ENCODE measurements at regions not wholly inside any gene's neighbourhood (a gene's known extent, or its start where the extent isn't known, plus 50 kb on each side); places are given as distances from the start of the nearest gene placed in this dataset.
A peak's percentile ranks its signal among the peaks of the same experiment; 100 is the strongest.

DNA sequence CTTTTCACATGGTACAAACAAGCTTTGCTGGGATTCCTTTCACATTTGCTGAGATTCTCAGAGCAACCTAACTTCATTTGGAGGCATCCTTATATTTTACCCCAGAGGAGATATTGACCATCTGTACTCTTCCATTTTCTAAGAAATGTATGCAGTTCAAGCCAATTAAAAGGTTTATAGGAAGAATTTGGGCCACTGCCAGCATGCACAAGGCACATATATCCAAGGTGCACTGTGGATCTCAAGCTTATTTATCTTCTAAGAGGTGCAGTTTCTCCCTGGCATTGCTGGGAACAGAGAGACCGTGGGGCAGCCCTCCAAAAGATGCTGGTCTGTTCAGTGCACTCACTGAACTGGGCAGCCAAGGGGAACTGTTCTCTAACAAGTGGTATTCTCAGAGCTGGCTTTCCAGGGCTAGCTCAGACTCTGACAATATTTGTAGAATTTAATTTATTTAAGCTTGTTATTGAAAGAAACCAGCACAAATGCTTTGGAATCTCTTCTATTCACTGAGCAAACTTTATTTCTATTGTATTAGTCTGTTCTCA lies 213.3 kb downstream of the TENT4A start:
- no peak for DNase-seq

DNA sequence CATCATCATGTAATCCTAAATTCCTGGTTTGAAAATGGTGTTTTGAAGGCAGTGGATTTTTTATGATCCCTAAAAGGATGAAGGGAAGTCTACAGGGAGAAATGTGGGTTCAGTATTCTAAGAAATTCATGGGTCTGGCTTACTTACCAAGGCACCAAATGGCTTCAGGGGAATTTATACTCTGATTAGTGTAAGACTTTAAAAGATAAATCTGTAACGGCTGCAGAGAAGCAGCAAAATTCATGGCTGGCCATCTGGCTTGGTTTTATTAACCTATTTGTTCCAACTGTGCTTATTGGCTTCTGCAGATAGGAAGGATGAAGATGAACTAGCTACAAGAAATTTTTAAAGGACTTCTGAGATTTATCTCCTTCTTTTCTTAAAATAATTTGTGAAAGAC lies 222.8 kb downstream of the TENT4A start:
- DNase-seq, result no peak

DNA sequence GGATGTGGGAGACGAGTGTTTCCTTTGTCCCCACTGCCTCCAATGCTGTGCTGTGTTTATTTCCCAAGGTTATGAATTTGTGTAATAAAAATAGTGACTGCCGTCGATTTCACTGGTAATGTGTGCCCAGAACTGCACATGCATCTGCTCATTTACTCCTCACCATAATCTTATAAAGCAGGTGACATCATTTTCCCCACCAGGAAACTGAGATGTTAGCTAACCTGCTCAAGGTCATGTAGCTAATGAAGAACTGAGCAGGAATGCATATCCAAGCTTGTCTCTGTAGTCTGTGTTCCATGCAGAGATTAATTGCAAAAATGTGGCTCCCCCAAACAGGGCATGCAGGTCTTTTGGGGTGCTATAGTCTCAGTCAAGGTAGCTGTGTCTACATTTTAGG lies 224.4 kb downstream of the TENT4A start:
- no peak for DNase-seq

DNA sequence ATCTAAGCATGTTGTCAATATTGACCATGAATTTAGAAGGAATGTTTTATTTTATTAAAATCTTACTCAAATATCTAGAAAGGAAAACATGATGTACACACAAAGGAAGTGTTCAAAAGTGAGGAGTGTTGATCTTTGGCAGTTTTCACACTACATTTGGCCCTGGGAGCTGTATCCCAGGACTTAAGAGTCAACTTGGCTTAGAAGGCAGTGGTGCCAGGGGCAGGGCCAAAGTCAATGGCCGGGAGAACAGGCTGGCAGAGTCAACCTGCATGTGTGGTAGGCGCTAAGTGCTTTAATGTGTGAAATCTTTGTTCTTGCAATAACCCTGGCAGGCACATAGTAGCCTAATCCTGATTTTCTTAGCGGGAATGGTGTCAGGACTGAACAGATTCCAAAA lies 228.4 kb downstream of the TENT4A start:
- no peak for DNase-seq

DNA sequence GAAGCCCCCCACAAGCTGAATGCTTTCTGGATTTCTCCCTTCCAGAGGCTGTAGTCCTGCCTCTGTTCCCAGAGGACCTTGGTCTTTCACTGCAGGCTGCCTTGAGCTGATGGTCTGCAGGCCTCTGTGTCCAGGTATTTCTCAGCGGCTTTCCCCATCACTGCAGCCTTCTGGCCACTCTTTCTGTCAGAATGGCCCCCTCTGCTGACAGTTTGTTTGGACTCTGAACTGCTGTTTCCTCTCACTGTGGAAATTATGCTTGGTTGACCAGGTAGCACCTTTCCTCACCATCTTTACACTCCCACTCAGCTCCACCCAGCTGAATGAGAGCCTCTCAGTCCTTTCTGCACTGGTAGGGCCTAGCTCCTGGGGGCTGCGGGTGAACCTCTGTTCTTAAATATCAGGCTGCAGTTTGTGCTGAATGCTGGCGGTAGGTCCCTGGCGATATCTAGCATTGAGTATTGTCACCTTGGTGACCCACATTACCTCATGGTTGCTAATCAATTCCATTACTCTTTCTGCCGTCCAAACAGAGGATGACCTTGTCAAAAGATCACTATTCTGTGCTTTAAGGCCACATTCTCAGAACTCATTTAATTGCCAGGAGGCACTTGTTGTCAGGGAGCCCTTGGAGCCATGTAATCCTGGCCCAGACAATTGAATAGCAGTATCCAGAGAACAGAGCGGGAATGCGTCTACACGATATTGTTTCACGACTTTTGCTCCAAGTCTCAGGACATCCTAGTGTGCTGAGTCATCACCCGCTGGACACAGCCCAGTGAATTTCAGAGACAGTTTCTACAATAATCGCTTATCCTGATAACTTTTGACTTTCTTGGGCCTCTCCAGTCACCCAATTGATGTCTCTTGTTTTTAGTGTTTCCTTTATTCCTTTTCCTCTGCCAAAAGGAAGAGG lies 230.2 kb downstream of the TENT4A start:
- DNase-seq, result peak in 2 of 14 donors; percentile 4 to 15

DNA sequence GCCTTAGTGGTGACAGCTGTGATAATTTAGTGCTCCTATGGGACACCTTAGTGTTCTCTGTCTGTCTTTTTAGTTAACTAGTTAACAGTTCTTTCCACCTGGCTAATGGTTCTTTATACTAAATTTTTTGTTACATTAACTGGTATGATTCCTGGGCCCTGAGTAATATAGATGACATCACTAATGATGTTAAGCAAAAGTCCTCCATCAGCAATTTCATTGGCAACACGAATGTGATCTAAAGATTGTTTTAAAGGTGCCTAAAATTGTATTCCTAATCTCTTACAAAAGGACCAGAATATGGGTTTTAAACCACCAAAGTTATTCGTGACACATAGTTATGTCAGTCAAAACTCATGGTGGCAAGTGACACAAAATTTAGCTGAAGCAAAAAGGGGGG lies 235.3 kb downstream of the TENT4A start:
- no peak for DNase-seq

DNA sequence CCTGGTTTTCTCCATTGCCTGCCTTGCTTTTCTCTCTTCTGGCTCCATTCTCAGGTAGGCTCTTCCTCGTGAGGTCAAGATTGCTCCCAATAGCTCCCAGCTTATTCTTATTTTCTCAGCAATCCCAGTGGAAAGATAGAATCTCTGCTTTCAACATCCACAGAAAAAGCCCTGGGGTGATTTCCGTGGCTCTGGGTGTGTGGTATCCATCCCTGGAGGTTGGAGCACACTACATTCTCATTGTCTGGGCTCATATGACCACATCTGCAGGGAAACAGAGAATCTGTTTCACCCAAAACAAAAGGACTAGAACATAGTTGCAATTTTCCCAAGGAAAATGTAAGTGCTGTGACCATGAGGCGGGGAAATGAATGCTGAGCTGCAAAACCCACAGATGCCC lies 236.0 kb downstream of the TENT4A start:
- no peak for DNase-seq

DNA sequence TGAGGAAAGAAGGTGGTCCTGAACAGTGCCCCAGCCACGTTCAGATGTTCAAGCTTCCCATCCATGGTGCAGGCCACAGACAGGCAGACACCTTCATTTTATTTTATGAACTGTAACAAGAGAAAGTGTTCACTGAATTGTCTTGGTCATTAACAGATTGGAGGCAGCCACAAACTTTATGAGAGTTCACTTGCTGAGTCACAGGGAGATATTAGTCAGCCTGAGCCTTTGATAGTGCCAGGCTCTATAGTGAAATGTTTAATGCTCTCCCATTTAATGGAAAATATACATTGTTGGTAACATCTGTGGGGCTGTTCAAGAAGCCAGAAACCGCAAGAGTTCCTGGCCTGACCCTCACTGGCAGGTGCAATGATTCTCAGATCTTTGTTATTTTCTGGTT lies 237.0 kb downstream of the TENT4A start:
- no peak for DNase-seq

DNA sequence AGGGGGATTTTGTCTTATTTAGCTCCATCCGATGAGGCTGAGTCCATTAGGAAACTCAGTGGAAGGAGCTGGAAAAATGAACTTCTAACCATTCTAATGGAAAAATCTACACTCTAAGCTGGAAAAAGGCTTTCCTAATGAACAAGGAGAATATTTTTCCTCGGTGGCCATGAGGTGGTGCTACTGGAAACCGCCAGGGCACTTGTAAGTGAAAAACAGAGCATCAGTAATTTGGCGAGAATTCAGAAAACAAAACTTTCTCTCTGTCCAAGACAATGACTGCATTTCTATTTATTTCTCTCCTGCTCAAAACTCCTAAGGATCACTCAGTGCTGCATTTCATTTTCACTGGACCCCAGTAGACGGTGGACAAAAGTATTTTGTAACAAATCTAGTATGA lies 237.6 kb downstream of the TENT4A start:
- no peak for DNase-seq

DNA sequence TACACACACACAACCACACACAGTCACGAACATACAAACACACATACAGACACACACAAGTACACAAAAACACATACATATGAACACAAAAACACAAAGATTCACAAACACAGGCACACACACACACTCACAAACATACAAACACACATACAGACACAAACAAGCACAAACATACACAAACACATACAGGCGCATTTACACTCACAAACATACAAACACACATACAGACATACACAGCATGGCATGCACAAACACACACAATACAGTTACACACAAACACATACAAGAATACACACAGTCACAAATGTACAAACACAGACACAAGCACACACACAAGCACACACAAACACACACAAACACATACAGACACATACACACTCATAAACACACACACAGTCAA lies 247.9 kb downstream of the TENT4A start:
- no peak for DNase-seq

DNA sequence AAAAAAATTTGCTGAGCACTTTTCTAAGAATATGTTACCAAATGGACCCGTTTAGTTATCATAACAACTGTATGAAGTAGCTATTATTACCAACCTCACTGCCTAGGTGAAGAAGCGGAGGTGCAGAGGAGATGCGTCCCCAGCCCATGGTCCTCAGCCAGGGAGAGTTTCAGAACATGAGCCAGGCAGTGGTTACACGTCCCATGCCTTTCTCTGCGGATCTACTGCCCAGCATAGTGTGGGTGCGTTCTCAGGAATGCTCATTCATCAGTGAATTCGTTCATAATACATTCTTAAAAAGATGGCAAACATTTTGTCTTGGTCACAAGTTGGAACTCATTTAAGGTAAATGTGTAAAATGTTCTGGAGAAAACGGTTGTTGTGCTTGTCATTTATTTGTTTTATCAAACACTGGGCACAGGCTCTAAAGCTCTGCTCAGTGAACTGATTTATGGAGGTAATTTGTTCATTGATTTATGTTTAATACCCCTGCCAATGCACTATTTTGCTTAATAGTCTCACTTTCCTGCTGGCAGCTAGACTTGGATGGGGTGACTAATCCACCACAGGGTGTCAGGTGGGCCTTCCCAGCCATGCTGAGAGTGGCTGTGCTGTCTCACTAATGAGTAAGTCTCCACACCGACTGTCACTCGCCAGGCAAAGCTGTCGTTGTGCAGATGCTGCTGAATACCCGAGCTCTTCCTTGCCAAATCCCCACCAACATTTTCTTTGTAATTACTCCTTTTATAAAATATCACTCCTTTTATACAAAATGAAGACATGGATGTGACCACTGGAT lies 248.8 kb downstream of the TENT4A start:
- DNase-seq, result peak in 1 of 14 donors; percentile 26

DNA sequence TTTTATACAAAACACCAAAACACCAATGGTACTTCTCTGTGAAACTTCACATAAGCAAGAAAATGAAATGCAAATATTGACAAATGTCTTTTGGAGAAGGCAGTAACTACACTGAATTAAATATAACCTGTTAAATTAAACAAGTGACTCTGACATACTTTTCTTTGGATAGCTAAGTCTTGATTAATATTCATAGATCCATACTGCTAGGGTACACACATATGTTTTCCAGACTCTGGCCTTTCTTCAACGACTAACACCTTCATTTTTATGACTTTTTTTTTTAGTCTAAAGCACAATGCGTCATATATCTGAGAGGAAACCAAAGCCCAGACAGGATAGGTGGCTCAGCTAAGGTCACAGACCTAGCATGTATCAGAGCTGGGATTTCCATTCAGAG lies 263.7 kb downstream of the TENT4A start:
- no peak for DNase-seq

DNA sequence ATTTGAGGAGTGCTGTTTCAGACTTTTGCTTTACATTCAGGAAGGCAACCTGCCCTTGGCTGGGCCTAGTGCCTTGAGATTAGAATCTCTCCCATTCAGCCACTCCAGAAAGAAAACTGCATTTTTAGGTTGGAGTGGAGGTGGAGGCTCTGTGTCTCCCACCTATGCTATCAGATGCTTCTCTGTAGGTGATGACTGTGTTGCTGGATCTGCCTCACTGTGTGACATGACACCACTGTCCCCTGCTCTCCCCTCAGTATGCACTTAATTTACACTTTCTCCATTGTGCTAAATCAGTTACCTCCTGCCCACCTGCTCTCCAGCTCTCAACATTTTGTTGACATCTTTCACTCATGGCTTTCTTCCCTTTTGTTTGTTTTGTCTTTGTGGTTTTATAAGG lies 265.8 kb downstream of the TENT4A start:
- no peak for DNase-seq

DNA sequence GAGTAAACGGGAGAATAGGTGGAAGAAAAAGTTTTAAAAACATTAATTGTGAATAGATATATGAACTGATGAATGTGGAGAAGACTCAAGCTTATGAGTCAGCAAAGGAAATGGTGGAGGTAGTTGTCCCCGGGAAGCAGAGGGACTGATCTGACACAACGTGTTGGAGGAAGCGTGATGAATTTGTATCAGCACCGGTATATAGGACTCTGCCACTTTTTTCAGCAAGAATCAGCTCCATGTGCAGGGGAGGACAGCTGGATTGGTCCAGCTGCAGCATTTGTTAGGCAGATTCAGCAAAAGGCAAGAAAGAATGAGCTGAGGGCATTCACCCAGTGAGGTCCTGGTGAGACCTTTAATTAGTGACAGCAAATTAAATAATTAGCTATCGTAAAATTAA lies 276.0 kb downstream of the TENT4A start:
- no peak for DNase-seq

DNA sequence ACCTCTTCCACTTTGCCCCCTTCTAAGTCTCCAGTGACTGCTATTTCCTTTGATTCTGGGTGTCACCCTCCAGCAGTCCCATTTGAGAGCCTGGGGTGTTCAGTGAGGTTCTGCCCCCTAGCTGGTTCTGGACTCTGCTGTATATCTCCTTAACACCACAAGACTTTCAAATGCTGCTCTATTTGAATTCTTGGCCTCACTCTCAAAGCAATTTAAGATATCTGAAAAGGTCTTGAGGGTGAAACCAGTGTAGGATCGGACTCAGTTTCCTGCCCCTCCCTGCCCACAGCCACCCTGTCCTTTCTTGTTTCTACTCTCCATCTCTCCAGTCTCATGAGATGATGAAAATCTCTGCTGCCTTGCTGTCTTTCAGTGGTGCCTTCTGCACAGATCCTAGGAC lies 280.9 kb downstream of the TENT4A start:
- DNase-seq, result no peak

DNA sequence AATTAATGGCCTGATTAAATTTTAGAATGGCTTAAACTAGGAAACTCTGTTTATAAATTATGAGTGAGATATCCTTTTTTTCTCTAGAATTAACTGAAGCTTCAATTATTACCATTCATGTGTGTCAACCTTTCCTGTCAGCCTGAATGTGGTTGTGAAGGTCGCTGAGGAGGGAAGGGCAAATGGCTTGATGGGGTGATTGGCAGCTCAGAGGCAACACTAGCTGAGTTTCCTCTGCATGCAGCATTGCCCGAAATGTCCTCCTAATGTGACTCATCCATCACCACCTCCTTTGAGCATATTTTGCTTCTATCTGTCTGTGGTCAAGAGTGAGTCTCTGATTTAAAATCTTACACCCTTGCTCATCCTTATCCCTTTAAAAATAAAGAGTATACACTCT lies 281.9 kb downstream of the TENT4A start:
- DNase-seq, result no peak

DNA sequence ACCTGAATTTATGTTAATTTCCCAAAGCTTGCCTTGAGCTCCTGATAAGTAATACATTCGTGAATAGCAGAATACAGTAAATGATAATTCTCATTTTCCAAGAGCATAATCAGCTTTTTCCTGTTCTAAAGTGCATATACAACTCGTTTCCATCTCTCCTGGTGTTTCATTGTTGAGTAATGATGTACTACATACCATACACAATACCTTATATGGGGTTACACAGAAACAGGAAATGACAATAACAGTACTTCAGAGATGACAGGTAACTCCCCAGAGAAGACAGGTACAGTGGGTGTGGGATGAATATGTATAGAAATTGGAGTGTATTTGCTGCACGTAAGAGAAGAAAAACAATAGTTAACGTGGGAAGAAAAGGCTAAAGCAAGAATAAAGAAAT lies 287.1 kb downstream of the TENT4A start:
- no peak for DNase-seq

DNA sequence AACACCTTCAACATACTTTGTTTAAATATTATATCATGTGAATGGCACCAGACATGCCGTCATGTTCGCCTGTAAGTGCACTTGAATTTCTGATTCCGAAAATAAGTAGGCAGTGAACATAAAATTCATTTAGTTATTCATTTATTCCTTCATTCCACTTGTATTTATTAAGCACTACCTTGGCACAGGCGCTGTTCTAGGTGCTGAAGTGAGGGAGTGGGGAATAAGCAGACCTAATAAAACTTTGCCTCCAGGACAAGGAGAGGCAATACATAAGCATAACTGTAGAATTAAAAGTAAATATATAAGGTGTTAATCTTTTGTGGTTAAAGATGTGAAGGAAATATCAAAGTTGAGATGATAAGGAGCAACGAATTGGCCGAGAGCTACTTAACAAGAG lies 297.4 kb downstream of the TENT4A start:
- no peak for DNase-seq

DNA sequence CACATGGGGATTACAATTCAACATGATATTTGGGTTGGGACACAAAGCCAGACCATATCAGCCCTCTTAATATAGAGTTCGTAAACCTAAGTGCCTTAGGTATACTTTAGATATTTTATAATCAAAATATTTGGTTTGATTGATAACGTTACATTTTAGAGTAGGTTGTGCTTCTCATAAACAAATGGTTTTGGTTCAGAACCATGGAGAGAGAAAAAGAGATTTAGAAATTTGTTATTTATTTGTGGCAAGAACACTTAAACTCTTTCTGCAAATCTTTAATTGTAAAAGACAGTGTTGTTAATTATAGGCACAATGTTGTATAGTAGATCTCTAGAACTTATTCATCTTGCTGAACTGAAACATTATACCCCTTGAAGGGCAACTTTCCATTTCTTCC lies 298.8 kb downstream of the TENT4A start:
- no peak for DNase-seq

DNA sequence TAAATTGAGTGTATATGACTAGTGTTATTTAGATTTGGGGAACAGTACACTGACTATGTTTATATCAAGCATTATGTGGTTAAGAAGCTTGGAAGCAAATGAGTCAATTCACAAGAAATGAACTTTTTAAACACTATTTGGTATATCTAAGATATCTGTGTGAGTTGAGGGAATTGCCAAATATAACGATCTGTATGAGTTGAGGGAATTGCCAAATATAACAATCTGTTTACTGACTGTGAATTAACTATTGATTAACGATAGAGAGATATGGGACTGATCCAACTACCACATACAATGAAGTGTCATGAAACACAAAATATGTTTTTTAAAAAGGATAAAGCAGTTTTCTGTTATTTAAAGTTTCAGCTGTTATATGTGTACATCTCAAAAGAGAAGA lies 301.4 kb downstream of the TENT4A start:
- DNase-seq, result no peak

DNA sequence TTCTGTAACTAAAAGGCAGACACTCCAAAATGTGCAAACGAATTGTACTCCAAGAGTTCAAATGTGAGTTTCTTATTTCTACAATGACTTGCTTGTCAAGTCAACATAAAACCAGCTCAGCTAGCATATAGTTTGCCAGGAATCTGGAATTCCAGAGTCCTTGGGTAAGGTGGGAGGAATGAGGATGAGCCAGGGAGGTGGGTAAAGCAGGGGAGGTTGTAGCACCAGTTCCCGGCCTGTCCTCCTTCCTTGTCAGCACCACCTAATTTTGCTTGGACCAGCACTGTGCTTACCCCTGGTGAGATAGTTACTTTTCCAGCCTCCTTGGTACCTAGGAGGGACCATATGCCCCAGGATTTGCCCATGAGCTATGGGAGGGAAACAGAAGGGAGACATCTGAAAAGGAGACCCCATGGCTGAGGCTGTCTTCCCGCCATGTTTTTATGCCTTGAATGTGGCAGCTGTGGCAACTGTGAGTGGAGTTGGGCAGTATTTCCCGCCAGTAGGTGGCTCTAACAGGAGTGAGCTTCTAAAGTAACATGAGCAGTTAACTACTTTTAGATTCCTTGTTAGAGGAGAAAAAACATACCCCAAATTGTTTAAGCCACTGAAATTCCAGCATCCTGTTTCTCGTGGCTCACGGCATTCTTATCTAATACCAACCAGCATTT lies 302.5 kb downstream of the TENT4A start:
- no peak for DNase-seq

DNA sequence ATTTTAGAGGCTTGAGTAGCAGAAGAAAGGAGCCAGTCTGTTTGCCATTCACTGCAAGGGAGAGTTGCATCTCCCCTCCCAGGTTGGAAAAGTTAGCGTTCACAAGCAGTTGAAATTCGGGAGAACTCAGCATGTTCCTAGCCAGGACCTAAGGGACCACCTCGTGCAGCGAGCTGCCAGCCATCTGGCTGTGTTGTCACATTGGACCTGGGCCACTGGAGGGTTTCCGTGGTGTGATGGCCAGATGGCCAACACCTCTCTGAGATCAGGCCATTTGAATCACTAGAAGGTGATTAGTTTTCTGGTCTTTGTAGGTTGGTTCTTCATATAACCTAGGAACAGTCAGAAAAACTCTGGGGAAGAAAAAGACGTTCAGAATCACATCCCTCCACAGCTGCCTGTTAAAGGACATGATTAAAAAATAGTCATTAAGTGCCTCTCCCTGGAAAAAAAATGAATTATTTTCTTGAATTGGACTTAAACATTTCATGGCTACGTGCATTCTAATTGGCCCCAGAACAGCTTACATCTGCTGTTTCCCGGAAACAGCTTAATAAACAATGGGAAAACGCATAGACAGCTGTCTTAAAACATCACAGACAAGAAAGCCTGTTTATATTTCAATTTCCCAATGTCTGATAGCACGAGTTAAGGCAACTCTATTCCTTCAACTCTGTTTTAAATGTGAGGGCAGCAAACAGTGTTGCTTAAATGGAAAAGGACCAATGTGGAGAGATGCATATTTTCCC lies 303.9 kb downstream of the TENT4A start:
- peak in 1 of 14 donors; percentile 23 for DNase-seq
